ENCODE measurements at regions not wholly inside any gene's neighbourhood (a gene's known extent, or its start where the extent isn't known, plus 50 kb on each side); places are given as distances from the start of the nearest gene placed in this dataset.
"Not testable (repeated sequence)": the region's sequence is repeated elsewhere in the genome, so short reads cannot be mapped to it uniquely, and the experiment has no call there.

DNA sequence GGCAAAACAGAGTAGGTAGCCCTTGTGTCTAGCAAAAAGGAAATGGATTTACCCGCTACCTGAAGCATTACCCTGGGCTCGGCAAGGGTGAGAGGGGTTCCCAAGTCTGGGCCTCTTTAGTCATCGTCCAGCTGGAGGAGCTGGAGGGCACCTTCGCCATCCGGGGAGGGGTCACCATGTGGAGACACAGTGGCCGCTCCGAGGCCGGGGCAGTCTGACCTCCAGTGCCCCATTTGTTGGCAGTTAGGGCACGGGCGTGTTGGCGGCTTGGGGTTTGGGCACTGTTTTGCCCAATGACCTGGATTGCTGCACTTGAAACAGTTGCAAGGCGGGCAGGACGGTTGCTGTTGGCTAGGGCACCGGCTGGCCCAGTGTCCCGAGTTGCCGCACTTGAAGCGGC lies 581.8 kb downstream of the SUCLG1 start:
- not testable (repeated sequence) for DNase-seq (ENCODE audit: low spot score)

DNA sequence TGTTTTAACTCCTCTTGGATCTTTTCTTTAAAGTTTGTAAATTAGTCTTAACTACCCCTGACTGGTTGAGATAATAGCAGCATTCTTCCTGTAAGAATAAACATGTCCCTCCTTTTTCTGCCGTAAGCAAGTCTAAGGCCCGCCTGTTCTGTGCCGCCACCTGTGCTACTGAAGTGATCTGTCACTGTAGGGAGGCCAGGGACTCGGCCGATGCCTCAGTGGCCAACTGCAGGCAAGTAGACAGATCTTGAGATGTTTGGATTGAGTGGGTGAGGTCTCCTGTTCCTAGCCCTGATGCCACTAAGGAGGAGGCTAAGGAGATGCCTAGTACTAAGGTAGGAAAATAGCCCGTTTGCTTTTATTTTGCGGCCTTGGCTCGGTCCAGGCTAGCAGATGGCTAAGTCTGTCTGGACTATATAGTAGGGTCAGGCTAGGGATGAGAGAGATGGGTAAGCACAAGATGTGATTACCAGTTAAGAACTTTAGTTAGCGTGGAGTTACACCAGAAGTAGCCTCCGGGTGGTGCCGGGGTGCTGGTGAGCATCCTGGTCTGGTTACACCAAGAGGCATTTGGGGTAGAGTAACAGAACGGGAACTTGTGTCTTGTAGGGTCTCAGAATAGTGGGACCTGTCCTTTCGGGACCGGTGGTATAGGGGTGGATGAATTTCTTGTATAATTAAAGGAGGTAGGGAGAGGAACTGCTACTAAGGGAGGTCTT lies 584.2 kb downstream of the SUCLG1 start:
- DNase-seq (ENCODE audit: low spot score) = no peak

DNA sequence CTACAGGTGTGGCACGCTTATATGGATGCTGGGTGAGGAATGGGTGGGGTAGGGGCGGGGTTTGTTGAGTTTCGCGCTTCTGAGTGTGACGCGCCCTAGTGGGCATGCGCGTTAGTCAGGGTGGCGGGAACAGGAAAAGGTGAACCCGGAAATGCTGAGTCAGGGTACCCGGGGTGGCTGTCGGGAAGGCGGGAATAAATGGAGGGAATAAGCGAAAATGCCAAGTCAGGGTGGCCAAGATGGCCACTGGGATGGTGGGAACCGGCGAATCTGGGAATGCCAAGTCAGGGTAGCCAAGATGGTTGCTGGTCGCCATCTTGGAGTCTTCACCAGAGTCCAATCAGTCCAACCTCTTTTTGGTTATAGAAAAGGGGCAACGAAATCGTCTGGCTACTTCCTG lies 585.0 kb downstream of the SUCLG1 start:
- no peak for DNase-seq (ENCODE audit: low spot score)

DNA sequence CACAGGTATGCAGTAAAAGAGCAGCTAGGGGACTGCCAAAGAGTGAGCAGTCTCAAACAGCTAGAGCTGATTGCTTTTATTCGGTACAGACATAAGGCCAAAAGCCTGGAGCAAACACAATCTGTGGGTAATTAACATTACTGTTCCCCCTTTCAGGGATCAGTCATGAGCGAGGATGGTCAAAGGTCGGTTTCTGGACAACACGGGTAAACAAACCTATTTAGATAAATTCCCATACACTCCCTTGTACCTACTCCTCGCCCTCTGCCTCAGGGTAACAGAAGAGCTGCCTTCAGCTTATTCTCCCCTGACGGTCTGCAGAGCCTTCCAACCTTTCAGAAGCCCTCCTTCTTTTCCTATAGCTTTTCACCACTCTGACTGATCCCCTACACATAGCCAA lies 586.0 kb downstream of the SUCLG1 start:
- no peak for DNase-seq (ENCODE audit: low spot score)

DNA sequence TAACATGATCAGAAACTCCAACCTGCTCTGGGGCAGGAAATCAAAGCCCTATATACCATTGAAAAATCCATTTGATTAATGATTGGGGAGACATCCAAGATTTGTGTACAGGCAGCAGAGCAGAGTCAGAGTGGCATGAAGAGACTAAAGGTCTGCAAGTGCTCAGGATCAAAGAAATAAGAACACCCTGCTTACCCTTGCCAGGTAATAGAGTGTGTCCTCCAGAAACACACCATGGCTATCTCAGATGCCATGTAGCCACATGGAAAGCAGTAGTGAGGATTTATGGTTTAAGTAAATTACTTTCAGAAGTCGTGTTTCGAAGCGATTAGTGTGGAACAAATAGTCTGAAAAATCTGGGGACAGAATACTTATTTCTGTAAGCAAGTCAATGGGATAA lies 592.9 kb downstream of the SUCLG1 start:
- DNase-seq (ENCODE audit: low spot score) = no peak

DNA sequence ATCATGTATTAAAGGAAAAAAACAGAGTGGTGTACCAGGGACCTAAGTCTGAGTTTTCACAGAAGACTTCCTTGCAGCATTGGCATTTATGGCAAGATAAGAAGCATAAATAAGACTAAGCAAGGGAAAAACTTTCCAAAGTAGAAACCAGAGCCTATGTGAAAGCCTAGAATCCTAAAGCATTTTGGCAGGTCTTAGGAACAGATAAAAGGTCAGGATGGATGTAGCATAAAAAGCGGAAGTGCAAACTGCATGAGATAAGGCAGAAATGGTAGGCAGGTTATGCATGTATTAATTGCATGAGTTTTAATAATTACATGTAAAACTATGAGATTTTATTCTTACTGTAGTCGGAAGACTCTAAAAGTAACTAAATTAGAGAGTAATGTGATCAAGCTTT lies 596.5 kb downstream of the SUCLG1 start:
- DNase-seq (ENCODE audit: low spot score) = no peak

DNA sequence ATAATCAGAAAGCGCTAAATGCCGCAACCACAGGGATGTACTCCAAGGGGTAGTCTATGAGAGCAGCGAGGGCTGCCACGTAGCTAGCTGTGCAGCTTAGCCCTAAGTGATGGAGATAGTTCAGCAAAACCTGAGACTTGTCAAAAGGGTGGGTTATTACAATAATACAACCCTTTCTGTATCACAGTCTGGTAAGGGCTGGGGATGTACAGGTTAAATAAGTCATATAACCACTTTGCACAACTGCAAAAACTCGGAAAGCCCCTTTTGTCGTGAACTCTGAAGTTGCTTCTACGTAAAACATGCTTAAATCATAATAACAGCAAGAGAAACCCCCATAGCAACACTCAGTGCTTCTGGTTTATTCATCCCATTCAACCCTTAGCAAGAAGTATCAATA lies 598.8 kb downstream of the SUCLG1 start:
- no peak for DNase-seq (ENCODE audit: low spot score)

DNA sequence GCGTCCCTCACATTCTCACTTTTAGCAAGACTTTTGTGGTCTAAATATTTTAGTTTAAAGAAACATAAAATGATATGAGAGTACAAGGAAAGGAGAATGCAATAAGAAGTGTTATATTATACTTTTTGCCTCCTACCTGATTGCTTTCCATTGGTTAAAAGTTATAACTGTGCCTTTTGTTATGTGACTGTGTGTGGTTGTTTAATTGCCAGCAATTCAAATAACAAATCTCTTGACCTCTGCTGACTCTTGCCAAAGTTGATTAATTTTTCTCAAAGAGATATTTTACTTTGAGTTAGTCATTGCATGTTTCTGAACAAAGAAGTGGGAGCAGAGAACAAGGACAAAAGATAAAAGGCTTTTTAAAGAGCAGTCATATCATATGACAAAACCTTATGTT lies 599.5 kb downstream of the SUCLG1 start:
- DNase-seq (ENCODE audit: low spot score) = no peak

DNA sequence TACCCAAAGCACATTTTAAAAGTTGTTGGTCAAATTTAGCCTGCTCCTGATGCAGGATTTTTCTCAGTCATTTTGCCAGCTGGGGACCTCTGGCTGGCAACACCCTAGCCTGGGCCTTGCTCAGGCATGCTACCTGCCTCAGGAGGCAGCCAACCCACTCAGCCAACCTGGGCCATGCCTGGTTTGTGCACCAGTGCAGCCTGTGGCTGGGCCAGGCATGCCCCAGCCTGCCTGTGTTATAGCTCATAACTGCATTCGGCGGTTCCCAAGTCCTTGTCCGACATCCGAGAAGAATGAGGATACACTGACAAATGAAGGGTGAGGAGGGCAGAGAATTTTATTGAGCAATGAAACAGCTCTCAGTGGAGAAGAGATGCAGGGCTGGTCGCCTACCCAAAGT lies 608.0 kb downstream of the SUCLG1 start:
- DNase-seq (ENCODE audit: low spot score) = no peak

DNA sequence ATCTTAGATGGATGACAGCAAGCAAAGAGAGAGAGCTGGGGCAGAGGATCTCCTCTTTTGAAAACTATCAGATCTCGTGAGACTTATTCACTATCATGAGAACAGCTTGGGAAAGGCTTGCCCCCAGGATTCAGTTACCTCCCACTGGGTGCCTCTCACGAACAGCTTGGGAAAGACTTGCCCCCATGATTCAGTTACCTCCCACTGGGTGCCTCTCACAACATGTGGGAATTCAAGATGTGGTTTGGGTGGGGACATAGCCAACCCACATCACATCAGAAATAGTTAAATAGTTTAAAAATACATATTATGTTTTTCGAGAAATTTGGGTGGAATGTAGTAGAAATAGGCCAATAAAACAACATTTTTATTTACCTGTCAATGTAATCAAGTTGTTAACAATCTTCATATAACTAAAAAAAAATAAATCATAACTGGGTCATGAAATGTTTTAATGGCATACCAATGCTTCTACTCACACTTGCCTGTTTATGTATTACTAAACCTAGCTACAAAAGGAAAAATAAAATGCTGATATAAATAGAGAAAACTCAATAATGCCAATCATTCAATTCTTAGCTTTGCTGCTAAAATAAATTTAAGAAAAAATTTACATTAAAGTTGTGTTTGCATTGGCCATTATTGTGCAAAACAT lies 608.9 kb downstream of the SUCLG1 start:
- DNase-seq (ENCODE audit: low spot score) = no peak

DNA sequence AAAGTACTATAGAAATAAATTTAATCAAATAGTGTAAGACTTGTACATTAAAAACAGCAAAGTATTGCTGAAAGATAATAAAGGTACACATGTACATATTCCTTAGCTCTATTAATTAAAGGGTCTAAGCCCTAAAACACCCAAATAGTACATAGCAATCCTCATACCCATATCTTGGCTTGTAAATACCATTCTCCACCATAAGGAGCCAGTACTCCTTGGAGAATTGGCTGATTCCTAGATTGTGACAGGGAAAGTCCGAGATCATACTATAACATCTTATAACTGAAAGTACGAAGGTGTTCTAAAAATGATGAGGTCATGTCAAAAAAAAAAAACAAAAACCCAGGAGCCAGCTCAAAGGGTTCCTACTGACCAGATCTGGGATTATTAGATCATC lies 614.6 kb downstream of the SUCLG1 start:
- DNase-seq (ENCODE audit: low spot score) = no peak

DNA sequence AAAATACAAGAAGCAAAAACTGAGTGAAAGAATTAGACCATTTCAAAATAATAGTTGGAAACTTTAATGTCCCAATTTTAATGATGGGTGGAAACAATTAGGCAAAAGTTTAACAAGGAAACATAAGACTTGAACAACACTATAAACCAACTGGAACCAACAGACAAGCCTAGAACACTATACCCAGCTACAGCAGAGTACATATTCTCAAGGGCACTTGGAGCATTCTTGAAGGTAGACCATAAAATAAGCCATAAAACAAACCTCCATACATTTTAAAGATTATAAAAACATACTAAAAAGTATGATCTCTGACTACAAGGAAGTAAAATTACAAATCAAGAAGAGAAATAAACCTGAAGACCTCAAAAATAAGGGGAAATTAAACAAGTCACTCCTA lies 616.7 kb downstream of the SUCLG1 start:
- DNase-seq (ENCODE audit: low spot score) = no peak

DNA sequence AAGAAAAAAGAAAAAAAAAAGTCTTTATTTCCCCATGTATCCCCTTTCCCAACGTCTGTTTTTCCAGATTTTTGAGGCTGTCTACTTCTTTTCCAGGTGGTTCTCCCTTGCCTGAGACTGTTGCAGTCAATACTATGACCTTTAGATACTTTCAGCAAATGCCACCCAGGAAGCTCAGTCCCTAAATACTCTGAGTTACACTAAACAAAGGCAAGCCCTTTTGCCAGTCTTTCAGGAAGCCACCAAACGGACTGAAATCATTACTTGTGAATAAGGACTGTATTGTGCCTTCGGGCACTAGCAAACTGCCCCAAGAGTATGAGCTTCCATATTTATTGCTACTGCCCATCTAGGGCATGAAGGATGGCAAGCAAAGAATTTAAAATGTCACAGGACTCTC lies 621.3 kb downstream of the SUCLG1 start:
- DNase-seq (ENCODE audit: low spot score) = no peak

DNA sequence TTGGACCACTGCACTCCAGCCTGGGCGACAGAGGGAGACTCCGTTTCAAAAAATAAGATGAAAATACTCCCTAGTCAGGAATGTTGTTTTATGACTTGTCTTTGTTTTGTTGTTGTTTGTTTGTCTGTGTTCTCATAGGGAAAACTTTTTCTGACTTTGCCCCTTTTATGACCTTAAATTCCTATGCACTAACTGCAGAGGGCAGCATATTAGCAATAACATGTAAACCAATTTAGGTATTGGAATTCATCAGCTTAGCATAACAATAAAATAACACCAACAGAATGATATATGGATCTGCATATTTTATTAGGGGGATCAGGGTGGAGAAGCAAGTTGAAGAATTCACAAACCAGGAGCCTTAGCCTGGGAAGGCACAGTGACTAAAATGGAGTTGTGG lies 631.5 kb downstream of the SUCLG1 start:
- DNase-seq (ENCODE audit: low spot score) = no peak

DNA sequence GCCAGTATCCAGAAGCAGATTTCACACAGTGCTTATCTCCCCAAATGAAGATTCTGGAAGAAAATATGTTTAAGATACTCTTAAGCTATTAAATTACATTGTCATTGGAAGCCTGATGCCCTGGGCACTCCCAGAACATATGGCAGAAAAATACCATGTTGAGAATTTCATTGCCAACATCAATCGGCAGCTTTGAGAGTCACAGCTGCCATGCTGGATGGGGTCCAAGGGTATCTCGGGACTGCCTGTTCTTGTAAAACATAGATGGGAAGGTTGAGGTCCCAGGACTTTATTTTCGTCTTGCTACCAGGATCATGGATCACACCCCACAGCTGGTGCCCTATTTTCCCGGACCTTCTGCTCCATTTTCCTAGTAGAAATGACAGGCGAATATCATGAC lies 632.5 kb downstream of the SUCLG1 start:
- no peak for DNase-seq (ENCODE audit: low spot score)

DNA sequence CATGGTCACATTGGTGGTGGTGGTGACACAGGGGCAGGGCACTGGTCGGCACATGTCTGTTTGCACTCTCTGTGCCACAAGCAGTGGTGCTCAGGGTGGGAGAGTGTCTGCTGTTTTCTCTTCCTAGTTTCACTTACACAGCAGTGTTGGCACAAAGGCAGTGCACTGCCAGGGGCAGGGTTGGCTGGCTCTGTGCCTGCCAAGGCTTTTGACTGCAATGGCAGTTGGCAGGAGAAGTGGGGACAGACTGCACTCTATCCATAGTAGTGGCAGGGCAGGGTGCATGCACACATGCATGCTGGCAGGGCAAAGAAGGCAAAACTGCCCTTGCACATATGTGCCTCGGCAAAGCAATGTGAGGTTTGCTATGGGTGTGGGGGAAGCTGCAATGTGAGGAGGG lies 635.9 kb downstream of the SUCLG1 start:
- DNase-seq (ENCODE audit: low spot score) = no peak

DNA sequence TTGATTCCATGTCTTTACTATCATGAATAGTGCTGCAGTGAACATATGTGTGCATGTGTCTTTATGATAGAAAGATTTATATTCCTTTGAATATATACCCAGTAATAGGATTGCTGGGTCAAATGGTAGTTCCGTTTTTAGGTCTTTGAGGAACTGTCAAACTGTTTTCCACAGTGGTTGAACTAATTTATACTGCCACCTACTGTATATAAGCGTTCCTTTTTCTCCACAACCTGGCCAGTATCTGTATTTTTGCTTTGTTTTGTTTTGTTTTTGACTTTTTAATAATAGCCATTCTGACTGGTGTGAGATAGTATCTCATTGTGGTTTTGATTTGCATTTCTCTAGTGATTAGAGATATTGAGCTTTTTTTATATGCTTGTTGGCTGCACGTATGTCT lies 641.6 kb downstream of the SUCLG1 start:
- peak; percentile 28 for DNase-seq (ENCODE audit: low spot score)

DNA sequence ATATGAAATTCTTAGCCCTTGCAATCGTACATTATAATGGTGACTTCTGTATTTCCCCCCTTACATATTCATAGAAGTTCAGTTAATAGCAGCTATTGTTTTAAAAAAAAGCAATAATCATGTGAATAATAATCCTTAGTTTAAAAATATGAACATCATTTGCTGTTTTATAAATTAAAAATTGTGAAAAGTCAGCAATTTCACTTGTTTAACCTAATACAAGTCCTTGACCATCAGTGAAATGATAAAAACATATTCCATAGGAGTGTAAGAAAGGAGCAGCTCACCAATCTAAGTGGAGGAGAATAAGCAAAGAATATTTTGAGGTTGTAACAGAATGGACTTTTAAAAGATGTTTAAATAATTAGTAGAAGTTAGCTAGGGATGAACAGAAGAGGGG lies 650.2 kb downstream of the SUCLG1 start:
- DNase-seq (ENCODE audit: low spot score) = no peak

DNA sequence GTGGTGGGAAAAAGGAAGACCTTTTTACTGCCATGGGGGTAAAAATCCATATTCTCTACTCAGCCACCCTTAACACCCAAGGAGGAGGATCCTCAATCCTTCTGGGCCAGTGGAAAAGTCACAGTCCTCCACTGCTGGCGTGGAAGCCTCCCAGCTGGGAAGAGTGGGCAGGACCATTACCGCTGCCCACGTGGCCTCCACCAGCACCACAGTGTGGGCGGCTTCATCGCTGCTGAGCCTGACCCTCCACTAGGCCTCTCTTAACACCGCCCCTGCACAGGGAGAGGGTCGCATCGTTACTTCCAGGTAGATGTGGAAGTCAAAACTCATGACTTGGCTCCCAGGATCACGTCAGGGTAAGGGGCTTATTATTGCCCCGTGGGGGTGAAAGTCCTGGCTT lies 656.5 kb downstream of the SUCLG1 start:
- no peak for DNase-seq (ENCODE audit: low spot score)

DNA sequence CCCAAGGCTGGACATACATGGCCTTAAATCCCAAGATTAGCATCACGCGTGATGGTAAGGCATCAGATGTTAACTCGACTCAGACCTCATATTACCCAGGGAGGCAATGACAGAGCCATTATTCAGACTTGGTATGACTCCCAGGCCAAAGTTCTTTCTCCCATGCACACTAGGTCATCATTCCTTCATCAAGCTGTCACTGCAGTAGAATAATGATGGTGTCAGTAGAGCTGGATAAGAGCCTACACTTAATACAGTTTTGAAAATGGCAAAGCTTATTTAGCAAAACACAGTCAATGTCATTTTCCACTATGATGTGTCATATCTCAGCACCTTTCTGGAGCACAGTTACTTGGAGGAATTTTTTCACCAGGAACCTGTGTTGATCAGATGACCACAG lies 663.3 kb downstream of the SUCLG1 start:
- no peak for DNase-seq (ENCODE audit: low spot score)

DNA sequence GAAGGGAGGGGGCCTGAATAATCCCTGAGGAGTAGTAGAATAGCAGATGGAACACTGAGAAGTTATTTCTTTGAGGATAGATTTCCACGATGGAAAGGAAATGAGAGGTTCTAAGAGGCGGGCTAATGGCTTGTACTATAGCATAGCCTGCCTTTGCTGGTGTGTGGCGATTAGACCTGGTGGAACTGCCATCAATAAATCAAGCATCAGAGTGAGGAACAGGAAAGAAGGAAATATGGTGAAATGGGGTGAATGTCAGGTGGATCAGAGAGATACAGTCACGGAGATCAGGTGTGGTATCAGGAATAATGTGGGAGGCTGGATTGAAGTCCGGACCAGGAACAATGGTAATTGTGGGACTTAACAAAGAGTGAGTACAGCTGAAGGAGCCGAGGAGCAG lies 668.6 kb downstream of the SUCLG1 start:
- DNase-seq (ENCODE audit: low spot score) = not testable (repeated sequence)

DNA sequence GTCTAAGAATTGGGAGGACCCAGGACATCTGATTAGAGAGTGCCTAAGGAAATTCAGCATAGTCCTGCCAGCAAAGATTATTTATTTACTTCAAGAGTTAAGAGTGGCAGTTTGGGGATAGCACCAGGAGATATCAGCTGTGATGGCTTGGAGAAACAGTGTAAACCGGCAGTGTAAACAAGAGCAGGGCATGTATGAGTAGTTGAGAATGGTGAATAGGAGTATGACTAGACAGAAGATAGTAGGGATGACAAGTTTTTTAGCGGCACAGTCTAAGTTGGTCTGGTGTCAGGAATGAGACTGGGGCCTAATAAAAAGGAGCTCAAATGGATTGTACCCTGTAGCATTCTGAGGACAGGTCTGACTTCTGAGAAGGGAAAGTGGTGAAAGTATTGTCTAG lies 669.4 kb downstream of the SUCLG1 start:
- not testable (repeated sequence) for DNase-seq (ENCODE audit: low spot score)

DNA sequence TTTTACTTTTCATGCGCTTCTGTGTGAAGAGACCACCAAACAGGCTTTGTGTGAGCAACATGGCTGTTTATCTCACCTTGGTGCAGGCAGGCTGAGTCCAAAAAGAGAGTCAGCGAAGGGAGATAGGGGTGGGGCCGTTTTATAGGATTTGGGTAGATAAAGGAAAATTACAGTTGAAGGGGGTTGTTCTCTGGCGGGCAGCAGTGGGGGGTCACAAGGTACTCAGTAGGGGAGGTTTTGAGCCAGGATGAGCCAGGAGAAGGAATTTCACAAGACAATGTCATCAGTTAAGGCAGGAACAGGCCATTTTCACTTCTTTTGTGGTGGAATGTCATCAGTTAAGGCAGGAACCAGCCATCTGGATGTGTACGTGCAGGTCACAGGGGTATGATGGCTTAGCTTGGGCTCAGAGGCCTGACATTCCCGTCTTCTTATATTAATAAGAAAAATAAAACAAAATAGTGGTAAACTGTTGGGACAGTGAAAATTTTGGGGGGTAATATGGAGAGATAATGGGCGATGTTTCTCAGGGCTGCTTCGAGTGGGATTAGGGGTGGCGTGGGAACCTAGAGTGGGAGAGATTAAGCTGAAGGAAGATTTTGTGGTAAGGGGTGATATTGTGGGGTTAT lies 670.0 kb downstream of the SUCLG1 start:
- not testable (repeated sequence) for DNase-seq (ENCODE audit: low spot score)
